ENCODE measurements at regions not wholly inside any gene's neighbourhood (a gene's known extent, or its start where the extent isn't known, plus 50 kb on each side); places are given as distances from the start of the nearest gene placed in this dataset.
A peak's percentile ranks its signal among the peaks of the same experiment; 100 is the strongest.

DNA sequence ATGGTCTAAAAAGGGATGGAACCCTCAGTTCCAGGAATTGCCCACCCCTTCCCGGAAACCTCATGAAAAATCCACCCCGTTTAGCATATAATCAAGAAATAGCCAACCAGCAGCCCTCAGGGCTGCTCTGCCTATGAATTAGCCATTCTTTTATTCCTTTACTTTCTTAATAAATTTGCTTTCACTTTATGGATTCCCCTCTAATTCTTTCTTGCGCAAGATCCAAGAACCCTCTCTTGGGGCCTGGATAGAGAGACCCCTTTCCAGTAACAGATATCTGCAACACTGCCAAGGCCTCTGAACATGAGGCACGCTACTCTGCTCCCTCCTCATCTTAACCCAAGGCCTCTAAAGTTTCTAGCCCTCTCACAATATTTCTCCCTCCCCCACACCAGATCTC is 58.9 kb upstream of the POU2F1 start:
- WGBS, 2 donors (ENCODE audit: low coverage in 1 of 2), result 84 to 96% methylated on average over 4 of the region's 4 CpGs
- no peak overlapping the region for H3K4me3 ChIP-seq
- H3K9me3 ChIP-seq, result no peaks in the 10 kb centered on the region
- H3K27ac ChIP-seq, result peak overlapping the region in 3 of 4 donors; percentile 81 to 89 (median 83)
- no peak for TF ChIP-seq POLR2A (IDR thresholded peaks at IDR 0.05)
- TF ChIP-seq, protein P1, sequence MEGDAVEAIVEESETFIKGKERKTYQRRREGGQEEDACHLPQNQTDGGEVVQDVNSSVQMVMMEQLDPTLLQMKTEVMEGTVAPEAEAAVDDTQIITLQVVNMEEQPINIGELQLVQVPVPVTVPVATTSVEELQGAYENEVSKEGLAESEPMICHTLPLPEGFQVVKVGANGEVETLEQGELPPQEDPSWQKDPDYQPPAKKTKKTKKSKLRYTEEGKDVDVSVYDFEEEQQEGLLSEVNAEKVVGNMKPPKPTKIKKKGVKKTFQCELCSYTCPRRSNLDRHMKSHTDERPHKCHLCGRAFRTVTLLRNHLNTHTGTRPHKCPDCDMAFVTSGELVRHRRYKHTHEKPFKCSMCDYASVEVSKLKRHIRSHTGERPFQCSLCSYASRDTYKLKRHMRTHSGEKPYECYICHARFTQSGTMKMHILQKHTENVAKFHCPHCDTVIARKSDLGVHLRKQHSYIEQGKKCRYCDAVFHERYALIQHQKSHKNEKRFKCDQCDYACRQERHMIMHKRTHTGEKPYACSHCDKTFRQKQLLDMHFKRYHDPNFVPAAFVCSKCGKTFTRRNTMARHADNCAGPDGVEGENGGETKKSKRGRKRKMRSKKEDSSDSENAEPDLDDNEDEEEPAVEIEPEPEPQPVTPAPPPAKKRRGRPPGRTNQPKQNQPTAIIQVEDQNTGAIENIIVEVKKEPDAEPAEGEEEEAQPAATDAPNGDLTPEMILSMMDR (IDR thresholded peaks at IDR 0.05), result no peak
- TF ChIP-seq POLR2AphosphoS5 (IDR thresholded peaks at IDR 0.05), result no peak
- no peak for TF ChIP-seq EP300 (IDR thresholded peaks at IDR 0.05; ENCODE audit: low read depth)
- intact Hi-C loops (cut with DNase I; ENCODE audit: low total_unique reads) (no loop called here), in situ Hi-C loops (cut with MboI; ENCODE audit: low pct_ligation_motif_present in 1 of 4, low pct_unique_long_range_greater_than_20kb in 1 of 4, low sequenced_read_pairs in 3 of 4) (no loop called here)
- peaks cover 5 to 43% (median 24%) of the 10 kb centered on the region in 4 donors for H3K4me1 ChIP-seq
- H3K36me3 ChIP-seq, result no peaks in the 10 kb centered on the region
- DNase-seq, result no peak
- H3K27me3 ChIP-seq, result no peaks in the 10 kb centered on the region

DNA sequence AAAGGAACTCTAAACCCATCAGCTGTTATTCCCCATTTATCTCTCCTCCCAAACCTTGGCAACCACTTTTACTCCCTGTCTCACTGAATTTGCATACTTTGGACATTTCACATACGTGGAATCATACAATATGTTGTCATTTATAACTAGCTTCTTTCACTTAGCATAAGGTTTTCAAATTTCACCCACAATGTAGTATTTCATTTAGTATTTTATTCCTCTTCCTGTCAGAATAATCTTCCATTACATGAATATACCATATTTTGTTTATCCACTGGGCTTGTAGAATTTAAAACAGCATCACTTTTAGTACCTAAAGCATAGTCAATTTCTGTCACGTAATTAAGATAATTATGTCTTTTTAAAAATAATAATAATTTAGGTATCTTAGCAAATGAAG is 55.5 kb upstream of the POU2F1 start:
- Histone ChIP-seq H3K27me3 (no peaks in the 10 kb centered on the region), H3K36me3 (no peaks in the 10 kb centered on the region), H3K27ac (peak overlapping the region; percentile 49 to 89 (median 79)), H3K4me3 (no peak overlapping the region), H3K9me3 (no peaks in the 10 kb centered on the region), H3K4me1 (peaks cover 5 to 49% (median 27%) of the 10 kb centered on the region in 4 donors)
- no peak for DNase-seq
- in situ Hi-C loops (cut with MboI; ENCODE audit: low pct_ligation_motif_present in 1 of 4, low pct_unique_long_range_greater_than_20kb in 1 of 4, low sequenced_read_pairs in 3 of 4), result no loop called here
- WGBS, 2 donors (ENCODE audit: low coverage in 1 of 2), result 64 to 70% methylated on average over 2 of the region's 2 CpGs
- intact Hi-C loops (cut with DNase I; ENCODE audit: low total_unique reads), result no loop called here
- TF ChIP-seq EP300 (IDR thresholded peaks at IDR 0.05; ENCODE audit: low read depth), result no peak
- no peak for TF ChIP-seq POLR2AphosphoS5 (IDR thresholded peaks at IDR 0.05)
- TF ChIP-seq POLR2A (IDR thresholded peaks at IDR 0.05), result no peak
- TF ChIP-seq, protein P1 (IDR thresholded peaks at IDR 0.05), result no peak

DNA sequence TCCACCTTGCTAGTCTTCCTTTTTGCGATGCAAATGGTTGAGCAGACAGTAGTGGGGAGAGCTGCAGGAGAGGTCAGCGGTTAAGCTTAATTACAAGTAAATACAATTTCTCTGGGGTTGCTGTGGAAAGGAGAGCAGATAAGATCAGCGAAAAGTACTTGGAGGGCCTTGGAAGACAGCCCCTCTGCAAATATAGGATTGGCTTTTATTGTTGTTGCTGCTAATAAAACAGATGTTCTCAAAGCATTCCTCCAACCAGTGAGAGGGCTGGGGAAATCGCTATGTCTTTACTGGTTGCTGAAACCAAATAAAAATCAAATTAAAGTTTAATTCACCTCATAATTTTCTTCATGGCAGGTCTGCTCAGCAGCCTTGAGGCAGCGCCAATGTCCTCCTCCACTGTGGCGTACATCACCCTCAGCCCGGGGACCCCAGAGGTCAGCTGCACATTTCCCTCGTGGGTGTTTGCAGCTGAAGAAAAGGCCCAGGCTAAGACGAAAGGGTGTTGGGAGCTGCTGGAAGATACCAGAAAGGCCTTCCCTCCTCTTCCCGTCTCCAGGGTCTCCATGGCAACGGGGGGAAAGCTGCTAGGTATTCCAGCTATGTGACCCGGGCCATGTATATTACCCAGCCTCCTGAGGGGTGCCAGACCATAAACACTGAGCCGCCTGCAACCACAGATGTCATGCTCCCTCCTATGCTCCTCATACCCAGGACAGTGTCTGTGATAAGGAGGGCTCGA is 54.6 kb upstream of the POU2F1 start:
- intact Hi-C loops (cut with DNase I; ENCODE audit: low total_unique reads) (no loop called here), in situ Hi-C loops (cut with MboI; ENCODE audit: low pct_ligation_motif_present in 1 of 4, low pct_unique_long_range_greater_than_20kb in 1 of 4, low sequenced_read_pairs in 3 of 4) (no loop called here)
- DNase-seq, result peak; percentile 33
- no peaks in the 10 kb centered on the region for H3K36me3 ChIP-seq
- peaks cover 5 to 49% (median 25%) of the 10 kb centered on the region in 4 donors for H3K4me1 ChIP-seq
- peak overlapping the region; percentile 65 to 89 (median 79) for H3K27ac ChIP-seq
- H3K4me3 ChIP-seq, result no peak overlapping the region
- 24 to 37% methylated on average over 8 to 14 of the region's 14 CpGs for WGBS, 2 donors (ENCODE audit: low coverage in 1 of 2)
- no peaks in the 10 kb centered on the region for H3K27me3 ChIP-seq
- H3K9me3 ChIP-seq, result no peaks in the 10 kb centered on the region
- TF ChIP-seq EP300 (IDR thresholded peaks at IDR 0.05; ENCODE audit: low read depth) (no peak), POLR2A (IDR thresholded peaks at IDR 0.05) (no peak), POLR2AphosphoS5 (IDR thresholded peaks at IDR 0.05) (no peak)
- TF ChIP-seq, protein P1 (IDR thresholded peaks at IDR 0.05), result no peak

DNA sequence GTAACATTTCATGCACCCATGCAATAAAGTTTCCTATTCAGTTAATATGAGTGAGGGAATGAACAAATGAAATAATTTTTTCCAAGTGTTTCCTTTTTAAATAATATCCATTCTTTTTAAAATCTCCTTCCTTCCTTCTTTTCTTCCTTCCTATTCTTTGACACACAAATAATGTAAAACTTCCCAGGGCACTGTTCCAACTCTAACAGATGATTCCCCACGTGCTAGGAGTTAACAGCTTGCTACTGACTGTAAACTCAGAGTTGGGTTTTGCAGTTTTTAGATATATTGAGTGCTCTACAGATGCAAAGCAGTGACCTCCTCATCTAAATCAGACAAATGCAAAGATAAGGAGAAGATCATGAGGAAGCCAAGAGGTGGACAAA is 54.0 kb upstream of the POU2F1 start:
- Histone ChIP-seq H3K27ac (peak overlapping the region; percentile 65 to 89 (median 79)), H3K36me3 (no peaks in the 10 kb centered on the region), H3K9me3 (no peaks in the 10 kb centered on the region), H3K4me1 (peaks cover 5 to 49% (median 25%) of the 10 kb centered on the region in 4 donors), H3K27me3 (no peaks in the 10 kb centered on the region), H3K4me3 (no peak overlapping the region)
- intact Hi-C loops (cut with DNase I; ENCODE audit: low total_unique reads), result no loop called here
- TF ChIP-seq EP300 (IDR thresholded peaks at IDR 0.05; ENCODE audit: low read depth), result no peak
- no peak for TF ChIP-seq POLR2A (IDR thresholded peaks at IDR 0.05)
- TF ChIP-seq, protein P1 (IDR thresholded peaks at IDR 0.05), result no peak
- no peak for TF ChIP-seq POLR2AphosphoS5 (IDR thresholded peaks at IDR 0.05)
- in situ Hi-C loops (cut with MboI; ENCODE audit: low pct_ligation_motif_present in 1 of 4, low pct_unique_long_range_greater_than_20kb in 1 of 4, low sequenced_read_pairs in 3 of 4), result no loop called here
- WGBS, 2 donors (ENCODE audit: low coverage in 1 of 2), result 0 to 8% methylated on average over 1 of the region's 1 CpG
- DNase-seq, result peak; percentile 25

All from transverse colon (tissue), 4 donors.